LNCaP clone FGC (cell line): ENCODE measurements at regions not wholly inside any gene's neighbourhood (a gene's known extent, or its start where the extent isn't known, plus 50 kb on each side); places are given as distances from the start of the nearest gene placed in this dataset.
A peak's percentile ranks its signal among the peaks of the same experiment; 100 is the strongest.

Source experiments
- DNase-seq: peaks from one replicate; pipeline ENCODE4 v3.0.0-alpha.2; 2011; ENCODE audit warnings: low read depth
- H3K4me3 ChIP-seq: 2 replicates; pipeline ENCODE4 v1.5.1; 2011; ENCODE audit warnings: mild to moderate bottlenecking, low read depth, low read length, control low read depth
- TF ChIP-seq, protein P1 (sequence below): IDR thresholded peaks from 2 replicates; pipeline ENCODE4 v1.5.1; 2012; ENCODE audit warnings: mild to moderate bottlenecking; ENCODE audit not compliant: control insufficient read depth, insufficient read depth; ENCODE audit errors: extremely low read depth

DNA sequence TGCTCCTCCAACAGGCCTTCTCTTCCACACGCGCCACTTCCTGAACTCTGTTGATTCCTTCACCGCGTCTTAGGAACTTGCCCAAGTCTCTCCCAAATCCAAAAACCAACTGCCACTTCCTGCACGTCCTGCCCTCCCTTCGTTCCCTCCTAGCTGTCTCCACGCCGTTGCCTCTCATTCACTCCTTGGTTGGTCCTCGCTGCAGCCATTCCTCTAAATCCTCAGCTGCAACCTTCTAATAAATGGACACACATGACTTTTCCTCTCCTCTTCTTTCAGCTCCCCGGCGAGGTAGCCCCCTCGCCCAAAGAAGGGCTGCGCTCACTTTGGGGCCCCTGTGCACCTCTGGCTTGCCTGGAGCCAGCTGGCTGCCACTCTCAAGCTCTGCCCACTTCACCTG is 110.2 kb downstream of the XRCC2 start:
- DNase-seq: no peak
- no peak overlapping the region for H3K4me3 ChIP-seq
- TF ChIP-seq, protein P1, sequence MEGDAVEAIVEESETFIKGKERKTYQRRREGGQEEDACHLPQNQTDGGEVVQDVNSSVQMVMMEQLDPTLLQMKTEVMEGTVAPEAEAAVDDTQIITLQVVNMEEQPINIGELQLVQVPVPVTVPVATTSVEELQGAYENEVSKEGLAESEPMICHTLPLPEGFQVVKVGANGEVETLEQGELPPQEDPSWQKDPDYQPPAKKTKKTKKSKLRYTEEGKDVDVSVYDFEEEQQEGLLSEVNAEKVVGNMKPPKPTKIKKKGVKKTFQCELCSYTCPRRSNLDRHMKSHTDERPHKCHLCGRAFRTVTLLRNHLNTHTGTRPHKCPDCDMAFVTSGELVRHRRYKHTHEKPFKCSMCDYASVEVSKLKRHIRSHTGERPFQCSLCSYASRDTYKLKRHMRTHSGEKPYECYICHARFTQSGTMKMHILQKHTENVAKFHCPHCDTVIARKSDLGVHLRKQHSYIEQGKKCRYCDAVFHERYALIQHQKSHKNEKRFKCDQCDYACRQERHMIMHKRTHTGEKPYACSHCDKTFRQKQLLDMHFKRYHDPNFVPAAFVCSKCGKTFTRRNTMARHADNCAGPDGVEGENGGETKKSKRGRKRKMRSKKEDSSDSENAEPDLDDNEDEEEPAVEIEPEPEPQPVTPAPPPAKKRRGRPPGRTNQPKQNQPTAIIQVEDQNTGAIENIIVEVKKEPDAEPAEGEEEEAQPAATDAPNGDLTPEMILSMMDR: no peak

DNA sequence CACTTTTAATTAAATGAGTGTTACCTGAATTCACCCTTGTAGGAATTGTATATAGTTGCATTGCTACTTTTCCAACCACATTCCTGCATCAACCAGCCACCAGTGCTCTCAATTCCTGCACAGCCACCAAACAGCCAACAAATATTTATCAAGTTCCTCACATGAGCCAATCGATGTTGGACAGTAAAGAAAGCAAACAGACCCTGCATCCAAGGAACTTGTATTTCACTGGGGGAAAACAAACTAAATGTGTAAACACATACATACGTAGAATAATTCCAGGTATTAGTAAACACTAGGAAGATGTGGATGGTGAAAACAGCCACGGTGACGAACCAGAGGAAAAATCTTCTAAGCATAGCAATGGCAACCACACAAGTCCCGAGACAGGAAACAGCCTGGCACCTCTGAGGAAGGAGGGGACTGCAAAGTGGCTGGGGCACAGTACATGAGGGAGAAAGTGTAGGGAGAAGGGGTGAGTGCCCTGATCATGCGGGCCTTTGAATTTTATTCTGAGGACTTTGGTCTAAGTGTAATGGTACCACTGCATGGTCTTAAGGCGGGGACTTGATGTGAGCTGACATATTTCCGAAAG is 111.2 kb downstream of the XRCC2 start:
- peak; percentile 14 for DNase-seq
- no peak overlapping the region for H3K4me3 ChIP-seq
- TF ChIP-seq, protein P1: no peak

DNA sequence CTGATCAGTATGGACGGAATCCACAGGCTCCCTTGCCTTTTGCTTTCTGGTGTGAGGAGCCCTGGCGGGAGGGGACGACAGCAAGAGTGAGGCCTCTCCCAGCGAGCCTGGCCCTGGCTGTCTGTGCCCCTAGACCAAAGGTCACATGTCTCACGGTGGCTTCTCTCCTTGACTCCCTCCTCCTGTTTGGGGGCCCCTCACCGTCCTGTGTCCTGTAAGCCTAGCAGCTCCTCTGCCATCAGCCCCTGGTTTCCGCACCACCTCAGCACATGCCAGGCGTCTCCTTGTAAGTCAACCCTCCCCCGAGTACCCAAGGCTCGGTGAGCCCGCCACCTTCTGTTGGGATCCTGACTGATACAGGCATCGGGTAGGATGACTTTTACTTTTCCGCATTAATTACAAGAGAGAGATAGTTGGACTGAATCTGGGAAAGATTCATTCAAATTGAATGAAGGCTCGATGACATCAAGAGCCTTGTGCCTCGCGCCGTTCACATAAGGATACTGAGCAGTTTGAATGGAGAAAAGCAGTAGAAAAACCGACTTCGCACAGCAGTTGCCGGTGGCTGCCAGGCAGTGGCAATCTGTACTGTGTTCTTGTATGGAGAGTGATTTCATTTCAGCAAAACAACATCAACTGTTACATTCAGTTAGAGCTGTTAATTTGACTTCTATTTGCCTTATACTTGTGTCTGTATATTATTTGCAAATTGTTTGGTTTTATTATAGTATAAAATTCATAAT is 119.8 kb downstream of the XRCC2 start:
- TF ChIP-seq, protein P1: no peak
- DNase-seq: no peak
- H3K4me3 ChIP-seq: no peak overlapping the region

DNA sequence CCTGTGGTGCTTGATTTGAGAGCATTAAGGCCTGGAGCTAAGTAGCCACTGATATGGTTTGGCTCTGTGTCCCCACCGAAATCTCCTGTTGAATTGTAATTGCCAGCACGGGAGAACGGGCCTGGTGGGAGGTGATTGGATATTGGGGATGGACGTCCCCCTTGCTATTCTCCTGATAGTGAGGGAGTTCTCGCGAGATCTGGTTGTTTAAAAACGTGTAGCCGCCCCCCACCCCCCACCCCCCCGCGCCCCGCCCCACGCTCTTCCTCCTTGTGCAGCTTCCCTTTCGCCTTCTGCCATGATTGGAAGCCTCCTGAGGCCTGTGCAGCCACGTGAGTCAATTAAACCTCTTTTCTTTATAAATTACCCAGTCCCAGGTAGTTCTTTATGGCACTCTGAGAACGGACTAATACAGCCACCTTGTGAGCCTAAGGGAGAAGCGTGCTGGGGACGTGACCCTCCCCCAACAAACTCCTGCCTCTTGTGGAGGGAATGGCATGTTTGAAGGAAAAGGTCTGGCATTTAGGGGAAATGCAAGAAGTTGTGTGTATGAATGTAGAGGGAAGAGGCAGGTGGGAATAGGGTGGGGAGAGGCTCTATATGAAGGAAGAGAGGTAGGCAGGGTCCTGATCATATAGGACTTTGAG is 118.0 kb upstream of the KMT2C start:
- TF ChIP-seq, protein P1: no peak
- H3K4me3 ChIP-seq: no peak overlapping the region

DNA sequence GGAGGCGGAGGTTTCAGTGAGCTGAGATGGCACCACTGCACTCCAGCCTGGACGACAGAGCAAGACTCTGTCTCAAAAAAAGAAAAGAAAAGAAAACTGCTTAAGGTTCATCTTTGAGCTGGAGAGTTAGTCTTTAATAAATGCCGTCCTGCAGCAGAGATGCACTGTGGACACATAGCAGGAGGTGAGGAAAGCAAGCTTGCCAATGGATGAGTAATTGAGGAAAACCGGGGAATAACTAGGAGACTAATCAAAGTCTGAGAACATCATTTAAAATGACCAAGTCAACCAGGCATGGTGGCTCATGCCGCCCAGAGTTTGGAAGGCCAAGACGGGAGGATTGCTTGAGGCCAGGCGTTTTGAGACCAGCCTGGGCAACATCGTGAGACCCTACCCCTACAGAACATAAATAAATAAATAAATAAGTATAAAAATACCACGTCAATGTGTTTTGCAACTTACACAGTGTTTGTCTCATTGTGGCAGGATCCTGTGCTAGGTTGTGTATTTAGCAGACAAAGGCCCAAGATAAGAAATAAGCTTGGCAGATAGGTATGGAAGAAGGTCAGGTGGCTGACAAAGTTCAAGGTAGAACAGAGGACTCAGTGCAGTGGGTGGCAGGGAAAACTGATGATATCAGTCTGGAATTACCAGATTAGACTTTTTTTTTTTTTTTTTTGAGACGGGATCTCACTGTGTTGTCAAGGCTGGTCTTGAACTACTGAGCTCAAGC is 115.7 kb upstream of the KMT2C start:
- TF ChIP-seq, protein P1: no peak
- DNase-seq: peak; percentile 54
- H3K4me3 ChIP-seq: no peak overlapping the region

More for the DNA sequence above, 118.0 kb upstream of the KMT2C start:
- DNase-seq: no peak

DNA sequence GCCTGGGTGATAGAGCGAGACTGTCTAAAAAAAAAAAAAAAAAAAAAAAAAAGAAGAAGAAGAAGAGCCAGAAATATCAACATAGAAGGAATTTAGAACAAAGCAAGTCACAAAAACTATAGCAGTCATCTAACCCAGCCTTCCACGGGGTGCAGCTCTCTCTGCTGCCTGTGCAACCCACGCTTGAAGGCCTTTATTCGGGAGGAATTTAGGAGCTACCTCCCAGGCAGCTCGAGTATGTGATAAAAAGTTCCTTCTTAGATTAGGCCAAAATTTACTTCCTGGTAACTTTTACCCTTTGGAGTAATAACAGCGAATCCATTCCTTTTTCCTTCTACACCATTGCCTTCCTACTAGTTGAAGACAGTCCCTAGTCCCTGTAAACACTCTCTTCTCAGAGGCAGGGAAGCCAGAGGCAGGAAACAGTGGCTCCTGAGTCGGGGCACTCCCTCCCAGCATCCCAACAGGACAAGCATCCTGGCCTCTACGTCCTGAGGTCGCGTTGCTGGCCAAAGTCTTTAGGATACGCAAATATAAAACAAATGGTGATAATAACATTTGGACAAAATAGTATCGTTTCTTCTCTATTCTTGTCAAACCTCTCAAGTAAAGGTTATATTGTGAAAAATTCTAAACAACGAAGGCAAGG is 109.3 kb upstream of the KMT2C start:
- TF ChIP-seq, protein P1: no peak
- no peak for DNase-seq
- H3K4me3 ChIP-seq: no peak overlapping the region
